ENCODE measurements at regions not wholly inside any gene's neighbourhood (a gene's known extent, or its start where the extent isn't known, plus 50 kb on each side); places are given as distances from the start of the nearest gene placed in this dataset.

DNA sequence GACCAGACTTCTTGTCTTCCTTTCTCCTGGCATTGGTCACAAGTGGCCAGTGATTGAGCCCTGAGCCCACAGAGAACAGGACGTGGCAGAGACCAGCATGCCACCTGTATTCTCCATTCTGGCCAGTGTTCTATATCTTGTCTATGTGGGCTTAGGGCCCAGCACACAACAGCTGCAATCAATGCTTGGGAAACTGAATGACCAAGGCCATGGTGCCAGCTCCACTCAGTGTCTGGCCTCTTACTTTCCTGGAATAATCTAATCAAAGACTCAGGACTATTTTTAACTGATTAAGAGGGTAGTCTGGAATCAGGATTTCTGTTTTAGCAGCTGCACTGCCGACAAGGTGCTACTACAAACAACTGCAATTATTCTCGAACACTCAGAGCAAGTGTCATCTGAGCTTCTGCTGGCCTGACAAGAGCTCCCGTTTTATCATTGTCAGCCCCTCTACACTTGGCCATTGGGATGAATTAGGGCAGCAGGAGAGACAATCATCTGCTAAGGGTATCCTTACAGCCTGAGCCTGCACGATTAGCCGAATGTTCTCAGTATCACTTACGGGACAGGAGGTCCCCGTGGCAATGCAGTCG, 74.4 kb upstream of the GRIK3 start:
- H3K4me3 Mint-ChIP-seq, result no peak overlapping the region
- H2AFZ ChIP-seq (ENCODE audit: insufficient read depth, low read depth, low read length, poor library complexity, severe bottlenecking), result no peak overlapping the region
- CTCF ChIA-PET, result no interaction called here
- DNase-seq, result no peak
- H3K27ac ChIP-seq (ENCODE audit: low read length in 2 of 2), result no peak overlapping the region
- H3K79me2 ChIP-seq (ENCODE audit: control insufficient read depth, insufficient read depth, low read length), result no peaks in the 10 kb centered on the region
- POLR2A ChIA-PET, result no interaction called here
- no peak overlapping the region for H3K4me3 ChIP-seq (ENCODE audit: control extremely low read depth in 1 of 5, extremely low read depth in 1 of 5, insufficient read depth in 1 of 5, low read depth in 2 of 5, low read length in 4 of 5)
- peaks cover 0 to 3% (median 0%) of the 10 kb centered on the region in 4 experiments for H3K27me3 ChIP-seq (replicated peaks in 1 of 4; ENCODE audit: control extremely low read depth in 1 of 4, control insufficient read depth in 3 of 4, insufficient read depth in 4 of 4, low read length in 3 of 4)
- H3K4me2 ChIP-seq (replicated peaks; ENCODE audit: low read depth, low read length, poor library complexity, severe bottlenecking), result no peak overlapping the region
- peaks cover 25% of the 10 kb centered on the region for H3K27me3 Mint-ChIP-seq
- 79% methylated on average over 6 of the region's 9 CpGs for WGBS (ENCODE audit: insufficient coverage)
- no peak for ATAC-seq (ENCODE audit: low read depth)
- no peaks in the 10 kb centered on the region for H3K4me1 ChIP-seq (ENCODE audit: control insufficient read depth in 2 of 2, insufficient read depth in 2 of 2, low read length in 2 of 2)
- intact Hi-C loops (cut with micrococcal nuclease), result no loop called here
- H3K9me3 Mint-ChIP-seq (ENCODE audit: insufficient read depth), result no peaks in the 10 kb centered on the region
- no peaks in the 10 kb centered on the region for H4K20me1 ChIP-seq (ENCODE audit: control insufficient read depth, insufficient read depth, low read length, poor library complexity, severe bottlenecking)
- TF ChIP-seq, protein P1, sequence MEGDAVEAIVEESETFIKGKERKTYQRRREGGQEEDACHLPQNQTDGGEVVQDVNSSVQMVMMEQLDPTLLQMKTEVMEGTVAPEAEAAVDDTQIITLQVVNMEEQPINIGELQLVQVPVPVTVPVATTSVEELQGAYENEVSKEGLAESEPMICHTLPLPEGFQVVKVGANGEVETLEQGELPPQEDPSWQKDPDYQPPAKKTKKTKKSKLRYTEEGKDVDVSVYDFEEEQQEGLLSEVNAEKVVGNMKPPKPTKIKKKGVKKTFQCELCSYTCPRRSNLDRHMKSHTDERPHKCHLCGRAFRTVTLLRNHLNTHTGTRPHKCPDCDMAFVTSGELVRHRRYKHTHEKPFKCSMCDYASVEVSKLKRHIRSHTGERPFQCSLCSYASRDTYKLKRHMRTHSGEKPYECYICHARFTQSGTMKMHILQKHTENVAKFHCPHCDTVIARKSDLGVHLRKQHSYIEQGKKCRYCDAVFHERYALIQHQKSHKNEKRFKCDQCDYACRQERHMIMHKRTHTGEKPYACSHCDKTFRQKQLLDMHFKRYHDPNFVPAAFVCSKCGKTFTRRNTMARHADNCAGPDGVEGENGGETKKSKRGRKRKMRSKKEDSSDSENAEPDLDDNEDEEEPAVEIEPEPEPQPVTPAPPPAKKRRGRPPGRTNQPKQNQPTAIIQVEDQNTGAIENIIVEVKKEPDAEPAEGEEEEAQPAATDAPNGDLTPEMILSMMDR (IDR thresholded peaks at IDR 0.05), result no peak
- no peak for TF ChIP-seq EZH2 (IDR thresholded peaks at IDR 0.05; ENCODE audit: borderline replicate concordance, insufficient read depth, low read depth, low read length, poor library complexity, severe bottlenecking)
- no peak overlapping the region for H3K27ac Mint-ChIP-seq
- H3K9me3 ChIP-seq (ENCODE audit: control extremely low read depth in 1 of 3, control insufficient read depth in 2 of 3, insufficient read depth in 1 of 3, low read length in 2 of 3), result no peaks in the 10 kb centered on the region
- H3K9ac ChIP-seq (ENCODE audit: low read length), result no peak overlapping the region
- H3K4me1 Mint-ChIP-seq, result no peaks in the 10 kb centered on the region
- no peaks in the 10 kb centered on the region for H3K36me3 ChIP-seq (replicated peaks in 1 of 2; ENCODE audit: control extremely low read depth in 1 of 2, control insufficient read depth in 1 of 2, extremely low read depth in 1 of 2, insufficient read depth in 2 of 2, low read length in 1 of 2)

DNA sequence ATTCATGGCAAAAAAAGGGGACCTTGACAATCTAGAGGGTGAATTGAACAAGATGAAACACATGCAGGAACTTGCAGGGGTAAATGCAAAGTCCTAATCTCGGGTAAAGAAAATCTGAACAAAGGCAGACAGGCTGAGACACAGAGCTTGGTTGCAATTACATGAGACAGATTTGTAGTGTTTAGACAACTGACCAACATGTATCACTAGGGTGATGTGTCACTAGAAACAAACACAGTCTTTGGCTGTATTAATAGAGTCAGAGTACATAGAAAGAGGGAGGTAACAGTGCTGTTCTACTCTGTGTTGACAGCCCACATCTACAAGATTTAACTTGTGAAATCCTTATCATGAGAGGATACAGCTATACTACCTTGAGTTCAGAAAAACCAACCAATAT, 78.1 kb upstream of the GRIK3 start:
- Histone ChIP-seq H3K4me1 (ENCODE audit: control insufficient read depth in 2 of 2, insufficient read depth in 2 of 2, low read length in 2 of 2) (no peaks in the 10 kb centered on the region), H3K27me3 (replicated peaks in 1 of 4; ENCODE audit: control extremely low read depth in 1 of 4, control insufficient read depth in 3 of 4, insufficient read depth in 4 of 4, low read length in 3 of 4) (peaks cover 0 to 3% (median 0%) of the 10 kb centered on the region in 4 experiments), H3K4me3 (ENCODE audit: control extremely low read depth in 1 of 5, extremely low read depth in 1 of 5, insufficient read depth in 1 of 5, low read depth in 2 of 5, low read length in 4 of 5) (no peak overlapping the region), H2AFZ (ENCODE audit: insufficient read depth, low read depth, low read length, poor library complexity, severe bottlenecking) (no peak overlapping the region), H4K20me1 (ENCODE audit: control insufficient read depth, insufficient read depth, low read length, poor library complexity, severe bottlenecking) (no peaks in the 10 kb centered on the region), H3K4me2 (replicated peaks; ENCODE audit: low read depth, low read length, poor library complexity, severe bottlenecking) (no peak overlapping the region), H3K9me3 (ENCODE audit: control extremely low read depth in 1 of 3, control insufficient read depth in 2 of 3, insufficient read depth in 1 of 3, low read length in 2 of 3) (no peaks in the 10 kb centered on the region), H3K27ac (ENCODE audit: low read length in 2 of 2) (no peak overlapping the region), H3K36me3 (replicated peaks in 1 of 2; ENCODE audit: control extremely low read depth in 1 of 2, control insufficient read depth in 1 of 2, extremely low read depth in 1 of 2, insufficient read depth in 2 of 2, low read length in 1 of 2) (no peaks in the 10 kb centered on the region), H3K79me2 (ENCODE audit: control insufficient read depth, insufficient read depth, low read length) (no peaks in the 10 kb centered on the region), H3K9ac (ENCODE audit: low read length) (no peak overlapping the region)
- ATAC-seq (ENCODE audit: low read depth) (no peak), DNase-seq (no peak)
- no CpG with 5 or more reads among the region's 1 CpG for WGBS (ENCODE audit: insufficient coverage)
- no peak for TF ChIP-seq EZH2 (IDR thresholded peaks at IDR 0.05; ENCODE audit: borderline replicate concordance, insufficient read depth, low read depth, low read length, poor library complexity, severe bottlenecking)
- TF ChIP-seq, protein P1 (IDR thresholded peaks at IDR 0.05), result no peak
- Mint-ChIP-seq H3K27ac (no peak overlapping the region), H3K4me3 (no peak overlapping the region), H3K9me3 (ENCODE audit: insufficient read depth) (no peaks in the 10 kb centered on the region), H3K27me3 (peaks cover 32% of the 10 kb centered on the region), H3K4me1 (no peaks in the 10 kb centered on the region)
- intact Hi-C loops (cut with micrococcal nuclease), result no loop called here
- CTCF ChIA-PET, result interaction anchor here (0.6 kb wide), 1 partner anchor 373 kb away, joined by 3 read pairs; no protein-coding TSS in a partner anchor
- POLR2A ChIA-PET, result no interaction called here
